ENCODE measurements at regions not wholly inside any gene's neighbourhood (a gene's known extent, or its start where the extent isn't known, plus 50 kb on each side); places are given as distances from the start of the nearest gene placed in this dataset.

- DNase-seq (ENCODE audit: low spot score), result no peak
These were observed 75.0 kb downstream of the PTPDC1 start for GRCh38 chr9:94159069-94159939.

GRCh38 chr9:94160594-94161501, 76.6 kb downstream of the PTPDC1 start:
- DNase-seq (ENCODE audit: low spot score), result no peak

GRCh38 chr9:94161673-94162072, 77.4 kb downstream of the PTPDC1 start:
- DNase-seq (ENCODE audit: low spot score), result no peak

GRCh38 chr9:94164806-94165549, 80.7 kb downstream of the PTPDC1 start:
- no peak for DNase-seq (ENCODE audit: low spot score)

- DNase-seq (ENCODE audit: low spot score), result peak; percentile 99
These were observed 81.5 kb downstream of the PTPDC1 start for GRCh38 chr9:94165592-94166235.

GRCh38 chr9:94166236-94166975, 82.1 kb downstream of the PTPDC1 start:
- peak; percentile 98 for DNase-seq (ENCODE audit: low spot score)

- DNase-seq (ENCODE audit: low spot score), result no peak
These were observed 82.7 kb downstream of the PTPDC1 start for GRCh38 chr9:94166976-94167346.

GRCh38 chr9:94167376-94167890, 83.2 kb downstream of the PTPDC1 start:
- DNase-seq (ENCODE audit: low spot score), result no peak

GRCh38 chr9:94168203-94169000, 84.1 kb downstream of the PTPDC1 start:
- DNase-seq (ENCODE audit: low spot score), result no peak

GRCh38 chr9:94169968-94170367, 85.7 kb downstream of the PTPDC1 start:
- no peak for DNase-seq (ENCODE audit: low spot score)

- no peak for DNase-seq (ENCODE audit: low spot score)
These were observed 85.5 kb upstream of the ZNF169 start for GRCh38 chr9:94173632-94174031.

- DNase-seq (ENCODE audit: low spot score), result no peak
These were observed 84.9 kb upstream of the ZNF169 start for GRCh38 chr9:94174164-94174563.

GRCh38 chr9:94175669-94176068, 83.4 kb upstream of the ZNF169 start:
- no peak for DNase-seq (ENCODE audit: low spot score)

- no peak for DNase-seq (ENCODE audit: low spot score)
These were observed 82.5 kb upstream of the ZNF169 start for GRCh38 chr9:94176608-94177007.

GRCh38 chr9:94178927-94179326, 80.2 kb upstream of the ZNF169 start:
- no peak for DNase-seq (ENCODE audit: low spot score)

GRCh38 chr9:94181408-94182181, 77.5 kb upstream of the ZNF169 start:
- DNase-seq (ENCODE audit: low spot score), result no peak

- no peak for DNase-seq (ENCODE audit: low spot score)
These were observed 76.6 kb upstream of the ZNF169 start for GRCh38 chr9:94182532-94182931.

- no peak for DNase-seq (ENCODE audit: low spot score)
These were observed 75.7 kb upstream of the ZNF169 start for GRCh38 chr9:94183240-94183999.
